ENCODE measurements at regions not wholly inside any gene's neighbourhood (a gene's known extent, or its start where the extent isn't known, plus 50 kb on each side); places are given as distances from the start of the nearest gene placed in this dataset.

DNA sequence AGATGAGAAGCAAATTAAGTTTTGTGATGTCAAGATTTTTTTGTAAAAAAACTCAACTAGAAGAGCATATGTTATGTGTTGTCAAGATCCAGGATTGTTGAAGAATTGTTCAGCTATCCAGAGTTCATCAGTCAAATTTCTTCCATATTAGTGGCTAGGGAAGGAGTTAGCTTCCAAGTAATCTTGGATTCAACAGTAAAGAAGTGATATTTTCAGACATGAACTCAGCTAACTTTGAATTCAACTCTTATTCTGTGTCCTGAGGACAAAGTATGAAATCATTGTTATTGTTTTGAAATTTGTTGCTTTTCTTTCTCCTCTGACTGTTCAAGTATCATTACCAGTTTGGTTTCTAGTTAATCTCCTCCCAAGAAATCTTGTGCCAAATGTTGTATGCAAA lies 589.3 kb upstream of the NOVA1 start:
- Histone ChIP-seq H3K4me3 (no peak overlapping the region), H3K9me3 (no peaks in the 10 kb centered on the region), H3K4me1 (no peaks in the 10 kb centered on the region), H3K36me3 (no peaks in the 10 kb centered on the region), H3K27me3 (ENCODE audit: low read depth) (no peaks in the 10 kb centered on the region), H3K27ac (no peak overlapping the region)
- TF ChIP-seq, protein P1, sequence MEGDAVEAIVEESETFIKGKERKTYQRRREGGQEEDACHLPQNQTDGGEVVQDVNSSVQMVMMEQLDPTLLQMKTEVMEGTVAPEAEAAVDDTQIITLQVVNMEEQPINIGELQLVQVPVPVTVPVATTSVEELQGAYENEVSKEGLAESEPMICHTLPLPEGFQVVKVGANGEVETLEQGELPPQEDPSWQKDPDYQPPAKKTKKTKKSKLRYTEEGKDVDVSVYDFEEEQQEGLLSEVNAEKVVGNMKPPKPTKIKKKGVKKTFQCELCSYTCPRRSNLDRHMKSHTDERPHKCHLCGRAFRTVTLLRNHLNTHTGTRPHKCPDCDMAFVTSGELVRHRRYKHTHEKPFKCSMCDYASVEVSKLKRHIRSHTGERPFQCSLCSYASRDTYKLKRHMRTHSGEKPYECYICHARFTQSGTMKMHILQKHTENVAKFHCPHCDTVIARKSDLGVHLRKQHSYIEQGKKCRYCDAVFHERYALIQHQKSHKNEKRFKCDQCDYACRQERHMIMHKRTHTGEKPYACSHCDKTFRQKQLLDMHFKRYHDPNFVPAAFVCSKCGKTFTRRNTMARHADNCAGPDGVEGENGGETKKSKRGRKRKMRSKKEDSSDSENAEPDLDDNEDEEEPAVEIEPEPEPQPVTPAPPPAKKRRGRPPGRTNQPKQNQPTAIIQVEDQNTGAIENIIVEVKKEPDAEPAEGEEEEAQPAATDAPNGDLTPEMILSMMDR (IDR thresholded peaks at IDR 0.05): no peak
- intact Hi-C loops (cut with DNase I): no loop called here
- ATAC-seq (no peak), DNase-seq (no peak)

DNA sequence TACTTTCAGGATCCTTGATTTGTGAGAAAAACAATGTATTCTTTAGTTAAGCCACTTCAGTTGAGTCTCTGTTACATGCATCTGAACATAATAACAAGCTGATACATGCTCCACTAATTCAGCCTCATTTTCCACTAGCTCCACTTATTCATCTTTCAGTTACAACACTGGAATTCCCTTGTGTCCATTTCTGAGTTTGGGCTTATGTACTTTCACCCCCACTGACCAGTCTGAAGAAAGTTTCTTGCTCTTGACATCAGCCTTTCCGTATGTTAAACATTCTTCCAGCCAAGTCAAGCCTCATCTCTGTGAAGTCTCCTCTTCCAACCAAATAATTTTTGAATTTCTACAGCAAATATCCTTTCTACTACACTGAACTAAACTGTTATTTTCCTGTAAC lies 592.5 kb upstream of the NOVA1 start:
- no peak for ATAC-seq
- Histone ChIP-seq H3K27me3 (ENCODE audit: low read depth) (no peaks in the 10 kb centered on the region), H3K27ac (no peak overlapping the region), H3K4me1 (no peaks in the 10 kb centered on the region), H3K4me3 (no peak overlapping the region), H3K9me3 (no peaks in the 10 kb centered on the region), H3K36me3 (no peaks in the 10 kb centered on the region)
- no peak for DNase-seq
- TF ChIP-seq, protein P1 (IDR thresholded peaks at IDR 0.05): no peak
- intact Hi-C loops (cut with DNase I): no loop called here

DNA sequence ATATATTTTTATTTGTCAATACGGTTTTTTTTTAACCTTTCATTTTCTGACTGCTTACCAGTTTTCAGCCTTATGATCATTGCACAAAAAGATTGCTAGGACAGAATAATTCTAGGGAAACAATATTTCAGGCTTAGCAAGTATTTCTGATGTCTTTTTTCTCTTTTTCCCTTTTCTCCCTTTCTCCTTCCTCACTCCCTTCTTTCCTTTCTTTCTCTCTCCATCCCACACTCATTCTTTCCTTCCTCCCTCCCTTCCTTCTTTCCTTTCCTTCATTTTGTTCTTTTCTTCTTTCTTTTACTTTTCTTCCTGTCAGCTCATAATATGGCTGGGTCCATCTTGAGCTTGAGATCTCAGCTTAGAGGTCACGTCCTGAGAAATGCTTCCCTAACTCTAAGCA lies 601.4 kb upstream of the NOVA1 start:
- Histone ChIP-seq H3K27ac (no peak overlapping the region), H3K36me3 (no peaks in the 10 kb centered on the region), H3K9me3 (no peaks in the 10 kb centered on the region), H3K4me1 (no peaks in the 10 kb centered on the region), H3K4me3 (no peak overlapping the region), H3K27me3 (ENCODE audit: low read depth) (no peaks in the 10 kb centered on the region)
- TF ChIP-seq, protein P1 (IDR thresholded peaks at IDR 0.05): no peak
- no peak for ATAC-seq
- no peak for DNase-seq
- intact Hi-C loops (cut with DNase I): no loop called here

DNA sequence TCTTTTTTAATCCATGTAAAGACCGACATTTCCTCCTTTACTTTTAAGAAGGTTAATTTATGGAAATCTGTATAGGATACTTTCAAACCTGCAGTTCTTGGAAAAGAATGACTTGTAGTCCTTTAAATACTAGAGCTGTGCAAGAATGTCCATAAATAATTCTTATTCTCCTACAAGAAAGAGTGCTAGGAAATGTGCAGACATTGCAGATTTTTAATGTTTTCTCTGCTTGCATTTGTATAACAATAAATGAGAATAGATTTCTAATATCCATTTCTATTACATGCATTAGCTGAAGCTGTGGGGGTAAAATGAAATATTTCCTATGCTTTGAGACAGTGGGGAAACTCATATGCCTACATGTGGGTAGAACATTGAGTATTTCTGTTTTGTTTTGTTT lies 607.2 kb upstream of the NOVA1 start:
- Histone ChIP-seq H3K27me3 (ENCODE audit: low read depth) (no peaks in the 10 kb centered on the region), H3K4me3 (no peak overlapping the region), H3K4me1 (no peaks in the 10 kb centered on the region), H3K9me3 (no peaks in the 10 kb centered on the region), H3K36me3 (no peaks in the 10 kb centered on the region), H3K27ac (no peak overlapping the region)
- intact Hi-C loops (cut with DNase I): no loop called here
- TF ChIP-seq, protein P1 (IDR thresholded peaks at IDR 0.05): no peak
- DNase-seq (no peak), ATAC-seq (no peak)

DNA sequence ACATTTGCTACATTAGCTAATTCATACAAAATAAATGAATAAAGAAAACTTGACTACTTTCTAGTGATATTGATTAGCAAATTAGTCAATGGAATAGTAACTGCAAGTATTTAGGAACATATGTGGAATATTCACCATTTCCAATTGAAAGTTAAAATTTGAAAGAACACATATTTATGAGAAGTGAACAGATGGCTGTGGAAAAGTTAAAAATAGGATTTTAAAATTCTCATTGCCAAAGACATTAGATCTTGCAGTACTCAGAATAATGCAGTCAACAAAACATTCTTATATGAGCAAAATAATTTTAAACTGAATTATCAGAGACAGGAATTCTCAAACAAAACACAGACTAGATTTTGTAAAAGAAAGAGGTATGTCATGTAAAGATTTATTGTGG lies 613.9 kb upstream of the NOVA1 start:
- Histone ChIP-seq H3K4me1 (no peaks in the 10 kb centered on the region), H3K36me3 (no peaks in the 10 kb centered on the region), H3K27me3 (ENCODE audit: low read depth) (no peaks in the 10 kb centered on the region), H3K9me3 (no peaks in the 10 kb centered on the region), H3K4me3 (no peak overlapping the region), H3K27ac (no peak overlapping the region)
- ATAC-seq: no peak
- TF ChIP-seq, protein P1 (IDR thresholded peaks at IDR 0.05): no peak
- no peak for DNase-seq
- intact Hi-C loops (cut with DNase I): no loop called here

DNA sequence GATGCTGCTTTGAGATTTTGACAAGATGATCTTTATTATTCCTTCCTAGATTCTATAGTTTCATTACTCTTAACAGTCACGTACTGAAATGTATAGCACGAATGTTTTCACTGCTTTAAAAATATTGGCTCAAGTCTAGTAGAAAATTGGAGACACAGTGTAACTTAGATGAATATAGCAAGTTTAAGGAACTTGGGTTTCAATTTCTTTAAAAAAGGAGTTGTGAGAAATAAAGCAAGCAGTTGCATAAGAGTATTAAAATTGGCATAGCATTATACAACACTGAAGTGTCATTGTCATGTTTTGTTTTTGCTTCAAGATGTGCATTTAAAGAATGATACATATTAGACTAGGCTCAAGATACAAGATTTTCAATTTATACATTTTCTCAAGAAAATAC lies 624.8 kb upstream of the NOVA1 start:
- H3K27me3 ChIP-seq (ENCODE audit: low read depth): no peaks in the 10 kb centered on the region
- intact Hi-C loops (cut with DNase I): no loop called here
- TF ChIP-seq, protein P1 (IDR thresholded peaks at IDR 0.05): no peak
- no peaks in the 10 kb centered on the region for H3K4me1 ChIP-seq
- no peak for ATAC-seq
- no peak overlapping the region for H3K27ac ChIP-seq
- no peaks in the 10 kb centered on the region for H3K9me3 ChIP-seq
- H3K36me3 ChIP-seq: no peaks in the 10 kb centered on the region
- DNase-seq: no peak
- no peak overlapping the region for H3K4me3 ChIP-seq
